ENCODE measurements at regions not wholly inside any gene's neighbourhood (a gene's known extent, or its start where the extent isn't known, plus 50 kb on each side); places are given as distances from the start of the nearest gene placed in this dataset.
"Not testable (repeated sequence)": the region's sequence is repeated elsewhere in the genome, so short reads cannot be mapped to it uniquely, and the experiment has no call there.

DNA sequence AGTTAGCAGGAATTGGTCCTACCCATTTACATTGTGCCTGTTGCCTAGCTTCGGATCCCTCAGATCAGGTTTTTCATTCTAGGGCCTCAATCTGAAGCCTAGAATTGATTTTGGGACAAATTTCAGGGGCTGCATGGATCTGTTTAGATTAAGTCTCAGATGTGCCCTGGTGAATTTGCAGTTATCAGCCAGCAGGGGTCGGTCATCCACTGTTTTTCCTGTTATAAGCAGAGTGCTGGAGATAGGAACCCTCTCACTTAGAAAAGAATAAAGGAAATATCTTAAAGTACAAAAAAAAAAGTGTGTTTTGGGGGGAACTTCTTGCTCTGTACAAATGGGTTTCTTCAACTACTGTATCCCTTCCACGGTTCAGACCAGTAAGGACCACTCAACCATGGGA, 212.5 kb downstream of the BCHE start:
- DNase-seq: no peak

DNA sequence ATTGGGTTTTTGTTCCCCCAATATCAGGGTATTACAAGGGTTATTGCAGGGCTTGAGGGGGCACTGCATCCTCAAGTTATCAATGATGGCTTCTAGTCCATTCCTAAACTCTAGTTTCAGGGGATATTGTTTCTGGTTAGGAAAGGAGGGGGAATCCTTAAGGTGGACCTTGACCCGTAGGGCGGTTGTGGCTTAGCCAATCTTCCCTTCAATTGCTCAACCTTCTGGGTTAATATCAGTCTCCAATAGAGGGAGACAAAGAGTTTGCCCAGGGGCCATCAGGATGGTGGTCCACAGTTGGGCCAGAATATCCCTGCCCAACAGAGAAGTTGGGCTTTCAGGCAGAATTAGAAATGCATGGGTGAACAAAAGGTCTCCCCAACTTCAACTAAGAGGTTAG, 214.9 kb downstream of the BCHE start:
- no peak for DNase-seq

DNA sequence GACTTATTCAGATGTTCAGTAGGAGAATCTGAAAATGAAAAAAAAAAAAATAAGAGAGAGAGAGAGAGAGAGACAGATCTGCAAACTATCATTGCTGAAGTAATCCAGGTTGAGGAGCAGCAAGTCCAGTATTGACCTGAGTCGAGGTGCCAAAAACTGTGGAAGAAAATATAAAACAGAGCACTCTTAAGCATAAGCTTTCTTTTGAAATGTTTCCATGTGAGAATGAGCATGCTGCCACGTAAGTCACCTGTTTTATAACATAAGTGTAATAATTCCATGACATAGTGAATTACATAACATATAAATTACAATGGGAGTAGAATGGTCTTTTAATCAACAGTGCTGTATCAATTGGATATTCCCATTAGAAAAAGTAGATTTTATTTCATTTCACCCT, 218.2 kb downstream of the BCHE start:
- no peak for DNase-seq

GRCh38 chr3:165617134-165617533, 220.1 kb downstream of the BCHE start:
- no peak for DNase-seq

DNA sequence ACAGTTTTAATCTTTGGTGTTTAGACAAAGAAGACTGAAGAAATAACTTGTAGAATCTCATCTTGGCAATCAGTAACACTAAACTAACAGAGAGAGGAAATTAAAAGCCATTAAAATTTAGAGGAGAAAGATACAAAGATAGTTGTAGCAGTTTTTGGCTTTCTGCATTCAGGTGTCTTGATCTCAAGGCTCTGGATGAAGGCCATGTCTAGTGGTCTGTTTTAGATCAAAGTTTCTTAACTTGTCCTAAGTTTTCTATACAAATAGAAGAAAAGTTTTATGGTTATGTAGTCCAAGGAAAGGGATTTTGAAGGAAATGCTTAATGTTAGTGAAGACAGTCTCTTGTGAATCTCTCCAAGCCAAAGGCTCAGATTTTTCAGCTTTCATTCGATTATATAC, 222.9 kb downstream of the BCHE start:
- no peak for DNase-seq

DNA sequence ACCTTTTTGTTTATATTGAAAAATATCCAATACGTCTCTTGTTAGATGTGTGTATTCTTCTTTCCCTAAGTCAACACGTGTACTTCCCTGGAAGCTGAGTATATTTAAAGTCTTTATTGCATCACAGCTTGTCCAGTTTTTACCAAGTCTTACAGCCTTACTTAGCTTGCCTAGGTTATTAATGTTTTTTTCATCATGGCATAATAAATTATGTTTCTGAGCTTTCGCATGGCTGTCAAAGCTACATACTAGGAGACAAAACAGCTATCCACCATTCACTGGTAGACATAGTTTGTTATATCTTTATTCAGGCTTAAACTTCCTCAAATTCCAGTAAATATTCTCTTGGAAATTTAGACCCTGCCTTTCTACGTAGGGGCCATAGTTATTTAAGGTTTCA, 224.2 kb downstream of the BCHE start:
- no peak for DNase-seq

- no peak for DNase-seq
These were observed 230.0 kb downstream of the BCHE start for GRCh38 chr3:165607221-165607620.

DNA sequence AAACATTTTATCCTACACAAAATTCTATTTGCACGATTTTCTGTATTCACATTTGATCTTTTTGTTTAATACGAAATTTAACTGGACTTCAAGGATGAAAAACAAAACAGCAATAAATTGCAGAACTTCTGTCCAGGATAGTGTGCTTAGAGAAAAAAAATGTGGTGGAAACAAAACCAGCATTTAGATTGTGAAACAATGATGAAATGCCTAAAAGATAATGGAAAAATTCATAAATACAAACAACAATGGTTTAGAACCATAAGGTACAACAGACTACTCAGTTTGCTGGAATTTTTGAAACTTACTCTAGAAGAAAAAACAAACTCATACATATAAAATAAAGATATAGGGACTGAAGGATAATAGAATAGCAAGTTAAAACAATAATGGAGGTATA, 234.0 kb downstream of the BCHE start:
- no peak for DNase-seq

- DNase-seq: not testable (repeated sequence)
These were observed 264.7 kb downstream of the BCHE start for GRCh38 chr3:165572566-165572965.

GRCh38 chr3:165568907-165569462, 268.2 kb downstream of the BCHE start:
- no peak for DNase-seq

DNA sequence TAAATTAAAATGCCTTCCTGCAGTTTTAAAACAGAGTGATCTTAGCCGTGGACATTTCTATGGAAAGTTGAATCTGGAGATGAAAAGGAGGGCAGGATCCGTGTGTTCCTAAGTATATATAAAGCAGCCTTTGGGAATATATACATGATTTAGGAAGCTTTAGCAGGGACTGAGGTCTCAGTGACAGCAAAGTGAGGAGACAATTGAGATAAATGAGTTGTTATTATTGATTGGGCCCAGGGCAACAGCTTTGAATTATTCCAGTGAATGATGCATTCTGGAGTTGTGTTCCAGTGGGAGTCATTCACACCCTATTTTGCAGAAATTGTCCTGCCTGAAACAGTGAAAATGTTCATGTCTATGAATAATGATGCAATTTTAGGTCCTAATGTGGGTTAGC, 281.4 kb downstream of the BCHE start:
- no peak for DNase-seq

- DNase-seq: no peak
These were observed 283.9 kb downstream of the BCHE start for GRCh38 chr3:165553371-165553770.

GRCh38 chr3:165549665-165550064, 287.6 kb downstream of the BCHE start:
- peak; percentile 56 for DNase-seq

- DNase-seq: no peak
These were observed 288.2 kb downstream of the BCHE start for GRCh38 chr3:165549037-165549436.

- no peak for DNase-seq
These were observed 292.2 kb downstream of the BCHE start for GRCh38 chr3:165545059-165545458.

DNA sequence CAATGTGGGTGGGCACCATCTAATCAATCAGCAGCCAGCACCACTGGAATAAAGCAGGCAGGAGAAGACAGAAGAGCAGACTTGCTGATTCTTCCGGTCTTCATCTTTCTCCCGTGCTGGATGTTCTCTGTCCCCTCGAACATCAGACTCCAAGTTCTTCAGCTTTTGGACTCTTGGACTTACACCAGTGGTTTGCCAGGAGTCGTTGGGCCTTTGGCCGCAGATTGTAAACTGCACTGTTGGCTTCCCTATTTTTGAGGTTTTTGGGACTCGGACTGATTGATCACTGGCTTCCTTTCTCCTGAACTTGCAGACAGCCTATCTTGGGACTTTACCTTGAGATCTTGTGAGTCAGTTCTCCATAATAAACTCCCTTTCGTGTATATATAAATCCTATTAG, 292.8 kb downstream of the BCHE start:
- no peak for DNase-seq

DNA sequence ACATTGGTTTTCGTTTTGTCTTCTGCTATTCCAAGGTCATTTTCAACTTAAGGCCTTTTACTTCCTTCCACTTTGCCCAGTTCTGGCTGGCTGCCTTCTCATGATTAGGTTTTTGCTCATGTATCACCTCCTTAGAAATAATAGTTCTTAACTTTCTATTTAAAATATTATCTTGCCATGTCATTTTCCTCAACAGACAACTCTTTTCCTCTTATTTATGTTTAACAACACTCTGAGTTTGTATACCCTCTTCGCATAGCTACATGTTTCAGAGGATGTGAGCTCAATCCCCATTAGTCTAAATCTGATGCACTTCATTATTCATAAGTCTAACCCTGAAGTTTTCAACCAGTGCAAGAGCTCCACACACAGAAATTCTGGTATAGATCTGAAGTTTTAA, 299.1 kb downstream of the BCHE start:
- DNase-seq: no peak

GRCh38 chr3:165532851-165533250, 304.4 kb downstream of the BCHE start:
- DNase-seq: no peak

- DNase-seq: no peak
These were observed 307.8 kb downstream of the BCHE start for GRCh38 chr3:165529451-165529850.

- peak; percentile 10 for DNase-seq
These were observed 310.9 kb downstream of the BCHE start for GRCh38 chr3:165526367-165526766.

- no peak for DNase-seq
These were observed 313.4 kb downstream of the BCHE start for GRCh38 chr3:165523801-165524200.

GRCh38 chr3:165522386-165522785, 314.8 kb downstream of the BCHE start:
- no peak for DNase-seq

DNA sequence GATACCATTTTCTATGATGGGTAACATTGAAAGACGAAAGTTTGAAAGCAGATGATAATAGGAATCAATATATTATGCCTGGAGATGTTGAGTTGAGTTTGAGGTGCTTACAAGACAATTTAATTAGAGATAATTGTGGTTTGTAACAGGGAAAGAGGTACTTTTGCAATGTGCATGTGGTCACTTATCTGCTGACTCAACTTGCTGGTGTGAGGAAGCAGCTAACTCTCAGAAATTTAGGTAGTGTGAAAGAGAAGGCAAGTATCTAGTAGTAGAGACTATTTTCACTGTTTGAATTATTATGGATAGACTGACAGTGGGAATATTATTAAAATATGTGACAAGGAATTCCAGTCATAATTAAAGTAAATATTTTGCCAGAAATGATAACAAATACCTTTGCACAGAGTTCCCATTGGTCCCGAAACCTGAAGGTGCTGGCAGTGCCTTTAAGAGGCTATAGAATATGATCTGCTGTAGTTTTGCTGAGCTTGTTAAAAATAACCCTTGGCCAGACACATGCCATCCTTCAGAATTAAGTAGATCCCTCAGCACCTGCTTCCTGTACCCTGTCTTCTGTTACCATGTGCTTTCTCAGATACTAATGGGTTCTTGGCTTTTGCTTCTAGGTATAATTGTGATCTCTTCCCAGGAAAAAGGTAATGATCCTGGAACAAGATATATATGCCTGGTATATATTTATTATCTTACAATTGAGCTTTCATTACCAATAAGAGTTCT, 315.9 kb downstream of the BCHE start:
- no peak for DNase-seq

DNA sequence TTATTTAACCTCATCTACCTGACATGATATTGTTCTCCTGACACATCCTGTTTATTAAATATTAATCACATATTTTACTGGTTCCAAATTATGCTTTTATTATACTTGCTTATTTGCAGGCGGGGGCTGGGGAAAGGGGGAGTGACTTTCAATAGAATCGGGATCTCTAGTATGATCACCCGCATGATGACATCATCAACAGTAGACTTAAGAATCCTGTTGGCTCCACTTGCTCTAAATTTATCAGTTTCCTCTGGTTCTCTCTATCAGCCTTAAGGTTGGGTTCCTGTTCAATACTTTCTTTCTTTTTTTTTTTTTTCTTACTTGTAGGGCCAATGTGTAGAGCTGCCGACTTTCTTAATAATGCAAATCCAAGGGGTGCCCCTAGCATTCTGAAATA, 317.5 kb downstream of the BCHE start:
- DNase-seq: no peak

DNA sequence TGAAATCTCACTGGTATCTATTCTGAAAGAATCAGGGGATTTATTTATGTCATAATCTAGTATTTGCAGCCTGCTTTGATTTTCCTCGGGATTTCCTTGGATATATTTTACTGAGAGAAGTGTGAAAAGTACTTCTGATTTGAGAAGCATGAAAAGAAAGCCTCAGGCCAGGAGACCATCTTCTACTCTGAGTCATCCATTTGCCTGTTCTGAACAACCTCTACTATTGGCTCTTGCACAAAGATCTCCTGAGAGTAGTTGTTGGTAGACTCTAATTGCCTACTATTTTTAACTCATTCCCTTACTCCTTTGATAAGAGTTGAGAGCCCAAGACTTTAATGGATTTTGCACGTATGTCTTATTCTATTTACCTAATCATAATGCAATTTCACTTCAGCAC, 318.9 kb downstream of the BCHE start:
- no peak for DNase-seq

Measured in NCI-H146 (cell line).